ENCODE measurements at regions not wholly inside any gene's neighbourhood (a gene's known extent, or its start where the extent isn't known, plus 50 kb on each side); places are given as distances from the start of the nearest gene placed in this dataset.

- Histone ChIP-seq H4K20me1 (ENCODE audit: insufficient read depth) (no peaks in the 10 kb centered on the region), H3K4me2 (no peak overlapping the region), H3K9me2 (ENCODE audit: insufficient read depth) (no peaks in the 10 kb centered on the region), H3K4me1 (replicated peaks; ENCODE audit: insufficient read depth) (no peaks in the 10 kb centered on the region), H3K9me3 (ENCODE audit: insufficient read depth, low read depth) (no peaks in the 10 kb centered on the region), H2AFZ (no peak overlapping the region), H3K4me3 (no peak overlapping the region), H3K27ac (no peak overlapping the region), H3K27me3 (ENCODE audit: insufficient read depth, low read depth) (no peaks in the 10 kb centered on the region), H3K36me3 (ENCODE audit: low read depth) (no peaks in the 10 kb centered on the region), H3K79me2 (ENCODE audit: low read depth) (no peaks in the 10 kb centered on the region), H3F3A (ENCODE audit: insufficient read depth, low read depth) (no peaks in the 10 kb centered on the region)
- no peak for TF ChIP-seq EZH2 (IDR thresholded peaks at IDR 0.05; ENCODE audit: low read depth)
- TF ChIP-seq CTCF (conservative IDR thresholded peaks at IDR 0.05) = no peak
- no TSS peak for BruUV-seq (replicated peaks)
- ChIA-PET CTCF (no interaction called here), POLR2A (ENCODE audit: unreplicated experiment) (no interaction called here)
- DNase-seq = no peak
- intact Hi-C loops (cut with micrococcal nuclease; ENCODE audit: unreplicated experiment) = no loop called here
Observed at GRCh38 chr3:861721-862120, 231.1 kb upstream of the CNTN6 start.

- TF ChIP-seq CTCF (conservative IDR thresholded peaks at IDR 0.05) (no peak), EZH2 (IDR thresholded peaks at IDR 0.05; ENCODE audit: low read depth) (no peak)
- Histone ChIP-seq H3K27me3 (ENCODE audit: insufficient read depth, low read depth) (no peaks in the 10 kb centered on the region), H3K4me1 (replicated peaks; ENCODE audit: insufficient read depth) (no peaks in the 10 kb centered on the region), H3K4me3 (no peak overlapping the region), H2AFZ (no peak overlapping the region), H3K9me3 (ENCODE audit: insufficient read depth, low read depth) (no peaks in the 10 kb centered on the region), H3K27ac (no peak overlapping the region), H3K4me2 (no peak overlapping the region), H3K9me2 (ENCODE audit: insufficient read depth) (no peaks in the 10 kb centered on the region), H3K79me2 (ENCODE audit: low read depth) (no peaks in the 10 kb centered on the region), H3K36me3 (ENCODE audit: low read depth) (no peaks in the 10 kb centered on the region), H3F3A (ENCODE audit: insufficient read depth, low read depth) (no peaks in the 10 kb centered on the region), H4K20me1 (ENCODE audit: insufficient read depth) (no peaks in the 10 kb centered on the region)
- ChIA-PET CTCF (no interaction called here), POLR2A (ENCODE audit: unreplicated experiment) (no interaction called here)
- intact Hi-C loops (cut with micrococcal nuclease; ENCODE audit: unreplicated experiment) = no loop called here
- no peak for DNase-seq
- no TSS peak for BruUV-seq (replicated peaks)
Observed at GRCh38 chr3:869269-869668, 223.6 kb upstream of the CNTN6 start.

- Histone ChIP-seq H3K4me2 (no peak overlapping the region), H3K4me1 (replicated peaks; ENCODE audit: insufficient read depth) (no peaks in the 10 kb centered on the region), H3K36me3 (ENCODE audit: low read depth) (no peaks in the 10 kb centered on the region), H3F3A (ENCODE audit: insufficient read depth, low read depth) (no peaks in the 10 kb centered on the region), H3K4me3 (no peak overlapping the region), H3K27ac (no peak overlapping the region), H4K20me1 (ENCODE audit: insufficient read depth) (no peaks in the 10 kb centered on the region), H2AFZ (no peak overlapping the region), H3K27me3 (ENCODE audit: insufficient read depth, low read depth) (no peaks in the 10 kb centered on the region), H3K9me3 (ENCODE audit: insufficient read depth, low read depth) (no peaks in the 10 kb centered on the region), H3K9me2 (ENCODE audit: insufficient read depth) (no peaks in the 10 kb centered on the region), H3K79me2 (ENCODE audit: low read depth) (no peaks in the 10 kb centered on the region)
- ChIA-PET POLR2A (ENCODE audit: unreplicated experiment) (no interaction called here), CTCF (no interaction called here)
- DNase-seq = no peak
- BruUV-seq (replicated peaks) = no TSS peak
- intact Hi-C loops (cut with micrococcal nuclease; ENCODE audit: unreplicated experiment) = no loop called here
- TF ChIP-seq EZH2 (IDR thresholded peaks at IDR 0.05; ENCODE audit: low read depth) (no peak), CTCF (conservative IDR thresholded peaks at IDR 0.05) (no peak)
Observed at GRCh38 chr3:869734-870133, 223.1 kb upstream of the CNTN6 start.
